ENCODE measurements at regions not wholly inside any gene's neighbourhood (a gene's known extent, or its start where the extent isn't known, plus 50 kb on each side); places are given as distances from the start of the nearest gene placed in this dataset.

- Histone ChIP-seq H3K27me3 (ENCODE audit: control insufficient read depth in 2 of 2, insufficient read depth in 2 of 2, low read length in 2 of 2) (no peaks in the 10 kb centered on the region), H3K9me3 (replicated peaks; ENCODE audit: control insufficient read depth, insufficient read depth, low read length) (no peaks in the 10 kb centered on the region), H3K79me2 (ENCODE audit: control insufficient read depth, insufficient read depth, low read length) (no peaks in the 10 kb centered on the region), H4K20me1 (replicated peaks; ENCODE audit: control insufficient read depth, extremely low read depth, insufficient read depth, low read length) (no peaks in the 10 kb centered on the region), H3K27ac (ENCODE audit: insufficient read depth, low read depth, low read length) (no peak overlapping the region), H3K4me2 (ENCODE audit: insufficient read depth, low read length) (no peak overlapping the region), H3K36me3 (ENCODE audit: control insufficient read depth in 2 of 2, extremely low read depth in 1 of 2, insufficient read depth in 2 of 2, low read length in 2 of 2) (no peaks in the 10 kb centered on the region), H3K4me1 (ENCODE audit: control insufficient read depth, extremely low read depth, insufficient read depth, low read length) (no peaks in the 10 kb centered on the region), H3K9me1 (replicated peaks; ENCODE audit: control insufficient read depth, extremely low read depth, insufficient read depth, low read length) (no peaks in the 10 kb centered on the region), H2AFZ (ENCODE audit: low read depth, low read length) (no peak overlapping the region), H3K9ac (replicated peaks; ENCODE audit: extremely low read depth, insufficient read depth, low read length) (no peak overlapping the region), H3K4me3 (replicated peaks in 1 of 3; ENCODE audit: insufficient read depth in 1 of 3, low read depth in 1 of 3, low read length in 3 of 3) (no peak overlapping the region)
- no peak for DNase-seq (ENCODE audit: low read depth, low spot score)
- intact Hi-C loops (cut with micrococcal nuclease): no loop called here
- no peak for FAIRE-seq
- dilution Hi-C loops (cut with MboI; ENCODE audit: extremely low pct_ligation_motif_present, low sequenced_read_pairs): no loop called here
- ChIA-PET CTCF (no interaction called here), POLR2A (no interaction called here)
- BruUV-seq (replicated peaks): no TSS peak
- TF ChIP-seq POLR2AphosphoS5 (IDR thresholded peaks at IDR 0.05; ENCODE audit: insufficient read depth, low read depth, low read length): no peak
- TF ChIP-seq MAX (IDR thresholded peaks at IDR 0.05; ENCODE audit: insufficient read depth, insufficient read length): no peak
- no peak for TF ChIP-seq JUN (IDR thresholded peaks at IDR 0.05; ENCODE audit: borderline replicate concordance, insufficient read depth, insufficient read length, low read depth)
- TF ChIP-seq CTCF (IDR thresholded peaks at IDR 0.05; ENCODE audit: extremely low read depth in 1 of 2, insufficient read depth in 1 of 2, low read depth in 1 of 2, low read length in 2 of 2): no peak
- TF ChIP-seq MYC (IDR thresholded peaks at IDR 0.05; ENCODE audit: low read depth, low read length): no peak
- TF ChIP-seq FOS (IDR thresholded peaks at IDR 0.05; ENCODE audit: borderline replicate concordance, insufficient read depth, low read length): no peak
- no peak for TF ChIP-seq EZH2 (IDR thresholded peaks at IDR 0.05; ENCODE audit: borderline replicate concordance, low read depth, low read length, severe bottlenecking)
These were observed 54.6 kb upstream of the CHST9 start for GRCh38 chr18:27239669-27240068.
